ENCODE measurements at regions not wholly inside any gene's neighbourhood (a gene's known extent, or its start where the extent isn't known, plus 50 kb on each side); places are given as distances from the start of the nearest gene placed in this dataset.

GRCh38 chr10:100623521-100624230 is 87.9 kb downstream of the HIF1AN start:
- ChIA-PET CTCF (ENCODE audit: low intra/inter-chr PET ratio, low total read pairs) (no interaction called here), POLR2A (no interaction called here)
- WGBS (ENCODE audit: low lambda C conversion rate): 25% methylated on average over 12 of the region's 12 CpGs
- H3K4me2 ChIP-seq (ENCODE audit: low read depth, low read length): no peak overlapping the region
- no peaks in the 10 kb centered on the region for H3K4me1 ChIP-seq (ENCODE audit: insufficient read depth, low read length)
- H3K27ac ChIP-seq (ENCODE audit: extremely low read length, insufficient read depth, low read length): no peak overlapping the region
- H3K9me3 ChIP-seq (ENCODE audit: low read length): no peaks in the 10 kb centered on the region
- H2AFZ ChIP-seq (ENCODE audit: low read length): no peak overlapping the region
- BruUV-seq (replicated peaks): no TSS peak
- no peak overlapping the region for H3K4me3 ChIP-seq (replicated peaks in 1 of 3; ENCODE audit: insufficient read depth in 1 of 3, low read depth in 2 of 3, low read length in 3 of 3)
- H4K20me1 ChIP-seq (ENCODE audit: insufficient read depth, low read length): no peaks in the 10 kb centered on the region
- H3K9ac ChIP-seq (ENCODE audit: insufficient read depth, low read depth, low read length): no peak overlapping the region
- H3K36me3 ChIP-seq (replicated peaks in 1 of 2; ENCODE audit: control insufficient read depth in 1 of 2, insufficient read depth in 2 of 2, low read length in 2 of 2): no peaks in the 10 kb centered on the region
- ATAC-seq (no peak), DNase-seq (ENCODE audit: low spot score) (no peak), FAIRE-seq (no peak)
- H3K79me2 ChIP-seq (ENCODE audit: insufficient read depth, low read length): no peaks in the 10 kb centered on the region
- TF ChIP-seq ZNF207 (IDR thresholded peaks at IDR 0.05; ENCODE audit: borderline replicate concordance) (no peak), NFYC (CRISPR knock-in tag; IDR thresholded peaks at IDR 0.05) (no peak), ATF7 (IDR thresholded peaks at IDR 0.05) (no peak), ATF7 (CRISPR knock-in tag; IDR thresholded peaks at IDR 0.05) (no peak)
- TF ChIP-seq, protein P1, sequence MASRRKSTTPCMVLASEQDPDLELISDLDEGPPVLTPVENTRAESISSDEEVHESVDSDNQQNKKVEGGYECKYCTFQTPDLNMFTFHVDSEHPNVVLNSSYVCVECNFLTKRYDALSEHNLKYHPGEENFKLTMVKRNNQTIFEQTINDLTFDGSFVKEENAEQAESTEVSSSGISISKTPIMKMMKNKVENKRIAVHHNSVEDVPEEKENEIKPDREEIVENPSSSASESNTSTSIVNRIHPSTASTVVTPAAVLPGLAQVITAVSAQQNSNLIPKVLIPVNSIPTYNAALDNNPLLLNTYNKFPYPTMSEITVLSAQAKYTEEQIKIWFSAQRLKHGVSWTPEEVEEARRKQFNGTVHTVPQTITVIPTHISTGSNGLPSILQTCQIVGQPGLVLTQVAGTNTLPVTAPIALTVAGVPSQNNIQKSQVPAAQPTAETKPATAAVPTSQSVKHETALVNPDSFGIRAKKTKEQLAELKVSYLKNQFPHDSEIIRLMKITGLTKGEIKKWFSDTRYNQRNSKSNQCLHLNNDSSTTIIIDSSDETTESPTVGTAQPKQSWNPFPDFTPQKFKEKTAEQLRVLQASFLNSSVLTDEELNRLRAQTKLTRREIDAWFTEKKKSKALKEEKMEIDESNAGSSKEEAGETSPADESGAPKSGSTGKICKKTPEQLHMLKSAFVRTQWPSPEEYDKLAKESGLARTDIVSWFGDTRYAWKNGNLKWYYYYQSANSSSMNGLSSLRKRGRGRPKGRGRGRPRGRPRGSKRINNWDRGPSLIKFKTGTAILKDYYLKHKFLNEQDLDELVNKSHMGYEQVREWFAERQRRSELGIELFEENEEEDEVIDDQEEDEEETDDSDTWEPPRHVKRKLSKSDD (CRISPR knock-in tag; IDR thresholded peaks at IDR 0.05; ENCODE audit: low read depth): no peak
- intact Hi-C loops (cut with micrococcal nuclease; ENCODE audit: unreplicated experiment): no loop called here
- in situ Hi-C loops (cut with HindIII; ENCODE audit: extremely low pct_ligation_motif_present, low pct_unique_long_range_greater_than_20kb): no loop called here
- peaks cover 11 to 72% of the 10 kb centered on the region in 2 experiments; a peak in 4 of 5 replicates for H3K27me3 ChIP-seq (ENCODE audit: control insufficient read depth in 1 of 2, insufficient read depth in 2 of 2, low read length in 2 of 2)

- WGBS (ENCODE audit: low lambda C conversion rate): 18% methylated on average over 4 of the region's 8 CpGs
- Histone ChIP-seq H3K4me3 (replicated peaks in 1 of 3; ENCODE audit: insufficient read depth in 1 of 3, low read depth in 2 of 3, low read length in 3 of 3) (no peak overlapping the region), H3K4me2 (ENCODE audit: low read depth, low read length) (no peak overlapping the region), H3K27ac (ENCODE audit: extremely low read length, insufficient read depth, low read length) (no peak overlapping the region), H3K27me3 (ENCODE audit: control insufficient read depth in 1 of 2, insufficient read depth in 2 of 2, low read length in 2 of 2) (peaks cover 11 to 68% of the 10 kb centered on the region in 2 experiments; a peak in 4 of 5 replicates), H4K20me1 (ENCODE audit: insufficient read depth, low read length) (no peaks in the 10 kb centered on the region), H3K9me3 (ENCODE audit: low read length) (no peaks in the 10 kb centered on the region), H3K9ac (ENCODE audit: insufficient read depth, low read depth, low read length) (no peak overlapping the region), H3K79me2 (ENCODE audit: insufficient read depth, low read length) (no peaks in the 10 kb centered on the region), H3K4me1 (ENCODE audit: insufficient read depth, low read length) (no peaks in the 10 kb centered on the region), H2AFZ (ENCODE audit: low read length) (no peak overlapping the region), H3K36me3 (replicated peaks in 1 of 2; ENCODE audit: control insufficient read depth in 1 of 2, insufficient read depth in 2 of 2, low read length in 2 of 2) (no peaks in the 10 kb centered on the region)
- ATAC-seq (no peak), DNase-seq (ENCODE audit: low spot score) (no peak), FAIRE-seq (no peak)
- in situ Hi-C loops (cut with HindIII; ENCODE audit: extremely low pct_ligation_motif_present, low pct_unique_long_range_greater_than_20kb): no loop called here
- POLR2A ChIA-PET: no interaction called here
- CTCF ChIA-PET (ENCODE audit: low intra/inter-chr PET ratio, low total read pairs): no interaction called here
- no TSS peak for BruUV-seq (replicated peaks)
- intact Hi-C loops (cut with micrococcal nuclease; ENCODE audit: unreplicated experiment): no loop called here
- no peak for TF ChIP-seq CBX5 (CRISPR knock-in tag; IDR thresholded peaks at IDR 0.05; ENCODE audit: borderline replicate concordance)
- no peak for TF ChIP-seq MXD1 (CRISPR knock-in tag; IDR thresholded peaks at IDR 0.05)
- TF ChIP-seq, protein P2, sequence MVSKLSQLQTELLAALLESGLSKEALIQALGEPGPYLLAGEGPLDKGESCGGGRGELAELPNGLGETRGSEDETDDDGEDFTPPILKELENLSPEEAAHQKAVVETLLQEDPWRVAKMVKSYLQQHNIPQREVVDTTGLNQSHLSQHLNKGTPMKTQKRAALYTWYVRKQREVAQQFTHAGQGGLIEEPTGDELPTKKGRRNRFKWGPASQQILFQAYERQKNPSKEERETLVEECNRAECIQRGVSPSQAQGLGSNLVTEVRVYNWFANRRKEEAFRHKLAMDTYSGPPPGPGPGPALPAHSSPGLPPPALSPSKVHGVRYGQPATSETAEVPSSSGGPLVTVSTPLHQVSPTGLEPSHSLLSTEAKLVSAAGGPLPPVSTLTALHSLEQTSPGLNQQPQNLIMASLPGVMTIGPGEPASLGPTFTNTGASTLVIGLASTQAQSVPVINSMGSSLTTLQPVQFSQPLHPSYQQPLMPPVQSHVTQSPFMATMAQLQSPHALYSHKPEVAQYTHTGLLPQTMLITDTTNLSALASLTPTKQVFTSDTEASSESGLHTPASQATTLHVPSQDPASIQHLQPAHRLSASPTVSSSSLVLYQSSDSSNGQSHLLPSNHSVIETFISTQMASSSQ (IDR thresholded peaks at IDR 0.05; ENCODE audit: low read depth): no peak
- TF ChIP-seq, protein P2 (CRISPR knock-in tag; IDR thresholded peaks at IDR 0.05; ENCODE audit: borderline replicate concordance): no peak
- TF ChIP-seq, protein P3, sequence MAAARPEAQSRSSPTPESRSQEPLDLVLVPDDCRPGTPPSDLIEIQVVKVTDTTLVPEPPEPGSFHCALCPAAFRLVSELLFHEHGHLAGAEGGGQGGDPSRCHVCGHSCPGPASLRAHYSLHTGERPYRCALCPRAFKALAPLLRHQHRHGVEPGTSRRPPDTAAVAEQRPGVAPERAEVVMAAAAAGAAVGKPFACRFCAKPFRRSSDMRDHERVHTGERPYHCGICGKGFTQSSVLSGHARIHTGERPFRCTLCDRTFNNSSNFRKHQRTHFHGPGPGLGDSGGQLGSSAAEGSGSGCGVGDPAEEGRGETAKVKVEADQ (CRISPR knock-in tag; IDR thresholded peaks at IDR 0.05; ENCODE audit: borderline replicate concordance): no peak
Observed at GRCh38 chr10:100624298-100624697, 88.6 kb downstream of the HIF1AN start.

Data from HepG2 (cell line).